ENCODE measurements at regions not wholly inside any gene's neighbourhood (a gene's known extent, or its start where the extent isn't known, plus 50 kb on each side); places are given as distances from the start of the nearest gene placed in this dataset.

- ATAC-seq (no peak), DNase-seq (no peak)
- Mint-ChIP-seq H3K27ac (peak overlapping the region; percentile 59), H3K4me3 (no peak overlapping the region), H3K27me3 (no peaks in the 10 kb centered on the region), H3K36me3 (ENCODE audit: low read depth) (no peaks in the 10 kb centered on the region), H3K4me1 (peaks cover 53% of the 10 kb centered on the region), H3K9me3 (ENCODE audit: low read depth) (no peaks in the 10 kb centered on the region)
- ChIA-PET POLR2A (no interaction called here), CTCF (no interaction called here)
- intact Hi-C loops (cut with DNase I, micrococcal nuclease), result no loop called here
Observed at GRCh38 chr6:33903579-33903978, 99.8 kb upstream of the MLN start.

DNA sequence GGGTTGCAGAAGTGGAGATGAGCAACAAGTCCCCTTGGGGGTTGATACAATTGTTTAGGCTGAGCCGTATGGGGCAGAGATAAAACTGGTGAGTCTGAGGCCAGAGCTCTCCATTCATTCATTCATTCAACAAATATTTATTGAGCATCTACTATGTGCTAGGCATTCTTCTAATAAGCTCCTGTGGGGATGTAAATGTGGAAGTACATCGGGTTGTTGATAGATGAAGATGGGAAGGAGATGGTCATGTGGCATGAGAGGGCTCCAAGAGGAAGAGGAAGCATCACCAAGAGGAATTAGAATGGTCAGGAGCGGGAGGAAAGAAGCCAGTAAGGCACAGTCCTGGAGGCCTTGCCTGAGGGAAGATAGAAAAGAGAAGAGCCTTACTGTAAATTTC is 98.7 kb upstream of the MLN start:
- intact Hi-C loops (cut with DNase I, micrococcal nuclease), result no loop called here
- Mint-ChIP-seq H3K4me3 (no peak overlapping the region), H3K27me3 (no peaks in the 10 kb centered on the region), H3K27ac (no peak overlapping the region), H3K36me3 (ENCODE audit: low read depth) (no peaks in the 10 kb centered on the region), H3K4me1 (peaks cover 54% of the 10 kb centered on the region), H3K9me3 (ENCODE audit: low read depth) (no peaks in the 10 kb centered on the region)
- DNase-seq, result no peak
- ChIA-PET CTCF (no interaction called here), POLR2A (no interaction called here)
- ATAC-seq, result no peak

- POLR2A ChIA-PET, result no interaction called here
- ATAC-seq, result no peak
- Mint-ChIP-seq H3K27ac (no peak overlapping the region), H3K36me3 (ENCODE audit: low read depth) (no peaks in the 10 kb centered on the region), H3K4me1 (peaks cover 54% of the 10 kb centered on the region), H3K27me3 (no peaks in the 10 kb centered on the region), H3K4me3 (no peak overlapping the region), H3K9me3 (ENCODE audit: low read depth) (no peaks in the 10 kb centered on the region)
- CTCF ChIA-PET, result no interaction called here
- no peak for DNase-seq
- intact Hi-C loops (cut with DNase I, micrococcal nuclease), result no loop called here
Observed at GRCh38 chr6:33901822-33902456, 98.1 kb upstream of the MLN start.

DNA sequence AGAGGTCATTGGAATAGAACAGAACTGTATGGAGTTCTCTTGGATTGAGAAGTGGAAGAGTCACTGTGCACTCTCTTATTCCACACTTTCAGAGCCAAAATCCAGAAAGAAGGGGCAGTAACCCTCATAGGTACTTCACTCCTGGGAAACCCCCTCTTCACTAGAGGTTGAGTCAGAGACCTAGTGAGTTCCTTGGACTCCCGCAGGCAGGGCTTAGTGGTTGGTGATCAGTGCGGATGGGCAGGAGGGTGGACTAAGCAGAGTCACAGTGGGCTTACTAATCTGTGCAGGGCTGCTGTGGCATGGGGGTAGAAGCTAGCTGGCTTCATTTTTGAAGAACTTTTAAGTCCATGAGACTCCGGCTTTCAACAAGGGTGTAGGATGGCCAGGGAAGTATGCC is 95.0 kb upstream of the MLN start:
- ATAC-seq, result no peak

GRCh38 chr6:33897189-33897780 is 93.5 kb upstream of the MLN start:
- ChIA-PET POLR2A (no interaction called here), CTCF (interaction anchor here (0.7 kb wide), 1 partner anchor 1152 kb away, joined by 4 read pairs; no protein-coding TSS in a partner anchor)
- H3K9me3 Mint-ChIP-seq (ENCODE audit: low read depth), result no peaks in the 10 kb centered on the region
- no peaks in the 10 kb centered on the region for H3K27me3 Mint-ChIP-seq
- ATAC-seq (no peak), DNase-seq (no peak)
- H3K36me3 Mint-ChIP-seq (ENCODE audit: low read depth), result no peaks in the 10 kb centered on the region
- intact Hi-C loops (cut with DNase I, micrococcal nuclease), result no loop called here
- H3K4me3 Mint-ChIP-seq, result no peak overlapping the region
- H3K4me1 Mint-ChIP-seq, result peaks cover 30% of the 10 kb centered on the region
- no peak overlapping the region for H3K27ac Mint-ChIP-seq

More for the DNA sequence above, 95.0 kb upstream of the MLN start:
- no peaks in the 10 kb centered on the region for H3K9me3 Mint-ChIP-seq (ENCODE audit: low read depth)
- no peak overlapping the region for H3K27ac Mint-ChIP-seq
- POLR2A ChIA-PET, result no interaction called here
- H3K36me3 Mint-ChIP-seq (ENCODE audit: low read depth), result no peaks in the 10 kb centered on the region
- H3K27me3 Mint-ChIP-seq, result no peaks in the 10 kb centered on the region
- intact Hi-C loops (cut with DNase I, micrococcal nuclease), result no loop called here
- DNase-seq, result no peak
- CTCF ChIA-PET, result no interaction called here
- peaks cover 42% of the 10 kb centered on the region for H3K4me1 Mint-ChIP-seq
- no peak overlapping the region for H3K4me3 Mint-ChIP-seq

DNA sequence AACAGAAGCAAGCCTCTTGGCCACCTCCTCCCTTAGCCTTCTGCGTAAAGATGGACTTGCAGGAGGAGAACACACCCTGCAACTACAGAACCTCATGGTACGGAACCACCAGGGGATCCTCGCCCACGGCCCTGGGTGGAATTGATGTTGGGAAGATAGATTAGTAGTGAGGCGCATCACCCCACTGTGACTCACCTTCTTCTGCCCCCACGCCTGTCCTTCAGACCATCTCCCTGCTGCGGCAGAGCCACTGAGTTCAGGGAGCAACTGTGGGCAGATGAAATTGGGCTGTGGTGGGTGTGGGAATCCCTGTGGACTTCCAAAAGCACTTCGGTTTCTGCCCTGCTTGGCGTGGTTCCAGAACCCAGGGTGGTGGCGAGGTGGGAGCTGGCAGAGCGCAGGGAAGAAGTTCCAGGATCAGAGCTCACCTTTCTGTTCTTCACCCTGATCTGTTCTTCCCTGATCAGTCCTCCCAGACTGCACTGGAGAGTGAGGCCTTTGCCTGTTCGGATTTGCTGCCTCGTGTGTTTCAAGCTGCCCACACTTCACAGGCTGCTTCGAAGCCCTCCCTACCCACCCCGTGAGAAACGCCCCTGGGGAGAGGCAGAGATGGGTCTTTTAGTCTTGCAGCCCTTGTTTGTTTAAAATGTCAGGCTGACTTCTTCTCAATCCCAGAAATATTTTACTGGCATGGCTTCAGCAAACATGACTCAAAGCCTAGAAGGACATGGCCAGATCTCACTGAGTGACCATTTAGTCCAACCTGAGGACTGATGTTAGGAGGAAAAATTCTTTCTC is 92.8 kb upstream of the MLN start:
- intact Hi-C loops (cut with DNase I, micrococcal nuclease), result no loop called here
- Mint-ChIP-seq H3K27me3 (no peaks in the 10 kb centered on the region), H3K4me3 (no peak overlapping the region), H3K9me3 (ENCODE audit: low read depth) (no peaks in the 10 kb centered on the region), H3K4me1 (peaks cover 30% of the 10 kb centered on the region), H3K27ac (no peak overlapping the region), H3K36me3 (ENCODE audit: low read depth) (no peaks in the 10 kb centered on the region)
- POLR2A ChIA-PET, result no interaction called here
- DNase-seq (peak; percentile 25), ATAC-seq (peak; percentile 46)
- CTCF ChIA-PET, result interaction anchor here (0.7 kb wide), 2 partner anchors 16 to 1152 kb away, joined by 3 to 4 read pairs; no protein-coding TSS in a partner anchor

DNA sequence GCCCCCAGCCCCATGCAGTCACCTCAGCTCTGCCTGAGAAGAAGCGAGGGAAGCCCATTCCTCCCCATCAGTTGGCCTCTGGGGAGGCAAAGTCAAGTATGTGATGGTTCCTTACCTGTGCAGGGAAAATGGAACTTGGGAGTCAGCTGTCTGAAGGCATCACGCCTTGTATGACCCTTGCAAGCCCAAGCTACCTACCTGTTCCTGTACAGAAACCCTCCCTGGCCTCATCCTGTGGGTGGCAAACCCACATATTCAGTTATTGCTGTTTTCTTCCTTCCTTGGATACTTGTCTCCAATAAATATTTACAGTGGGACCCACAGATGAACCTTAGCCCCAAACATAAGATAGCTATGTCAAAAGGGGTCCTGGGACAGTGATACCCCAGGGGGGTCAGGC is 92.2 kb upstream of the MLN start:
- H3K27me3 Mint-ChIP-seq, result no peaks in the 10 kb centered on the region
- POLR2A ChIA-PET, result no interaction called here
- no peak overlapping the region for H3K27ac Mint-ChIP-seq
- DNase-seq, result no peak
- peak; percentile 39 for ATAC-seq
- intact Hi-C loops (cut with DNase I, micrococcal nuclease), result no loop called here
- CTCF ChIA-PET, result interaction anchor here (0.7 kb wide), 3 partner anchors 16 to 529 kb away, joined by 3 read pairs; no protein-coding TSS in a partner anchor
- peaks cover 30% of the 10 kb centered on the region for H3K4me1 Mint-ChIP-seq
- no peaks in the 10 kb centered on the region for H3K9me3 Mint-ChIP-seq (ENCODE audit: low read depth)
- H3K4me3 Mint-ChIP-seq, result no peak overlapping the region
- no peaks in the 10 kb centered on the region for H3K36me3 Mint-ChIP-seq (ENCODE audit: low read depth)

GRCh38 chr6:33895296-33895695 is 91.5 kb upstream of the MLN start:
- Mint-ChIP-seq H3K4me1 (peaks cover 30% of the 10 kb centered on the region), H3K9me3 (ENCODE audit: low read depth) (no peaks in the 10 kb centered on the region), H3K36me3 (ENCODE audit: low read depth) (no peaks in the 10 kb centered on the region), H3K27ac (no peak overlapping the region), H3K27me3 (no peaks in the 10 kb centered on the region), H3K4me3 (no peak overlapping the region)
- ATAC-seq (peak; percentile 75), DNase-seq (peak; percentile 24)
- POLR2A ChIA-PET, result no interaction called here
- CTCF ChIA-PET, result interaction anchor here (0.7 to 1.2 kb wide), 4 partner anchors 9 to 528 kb away, joined by 3 to 5 read pairs (median 3); no protein-coding TSS in a partner anchor
- intact Hi-C loops (cut with DNase I, micrococcal nuclease), result no loop called here

- ATAC-seq, result no peak
- CTCF ChIA-PET, result interaction anchor here (1.0 to 1.2 kb wide), 2 partner anchors 10 to 32 kb away, joined by 3 to 5 read pairs; no protein-coding TSS in a partner anchor
- Mint-ChIP-seq H3K4me1 (peaks cover 30% of the 10 kb centered on the region), H3K27ac (no peak overlapping the region), H3K9me3 (ENCODE audit: low read depth) (no peaks in the 10 kb centered on the region), H3K36me3 (ENCODE audit: low read depth) (no peaks in the 10 kb centered on the region), H3K4me3 (no peak overlapping the region), H3K27me3 (no peaks in the 10 kb centered on the region)
- no peak for DNase-seq
- intact Hi-C loops (cut with DNase I, micrococcal nuclease), result no loop called here
- POLR2A ChIA-PET, result no interaction called here
Observed at GRCh38 chr6:33894438-33894837, 90.6 kb upstream of the MLN start.

DNA sequence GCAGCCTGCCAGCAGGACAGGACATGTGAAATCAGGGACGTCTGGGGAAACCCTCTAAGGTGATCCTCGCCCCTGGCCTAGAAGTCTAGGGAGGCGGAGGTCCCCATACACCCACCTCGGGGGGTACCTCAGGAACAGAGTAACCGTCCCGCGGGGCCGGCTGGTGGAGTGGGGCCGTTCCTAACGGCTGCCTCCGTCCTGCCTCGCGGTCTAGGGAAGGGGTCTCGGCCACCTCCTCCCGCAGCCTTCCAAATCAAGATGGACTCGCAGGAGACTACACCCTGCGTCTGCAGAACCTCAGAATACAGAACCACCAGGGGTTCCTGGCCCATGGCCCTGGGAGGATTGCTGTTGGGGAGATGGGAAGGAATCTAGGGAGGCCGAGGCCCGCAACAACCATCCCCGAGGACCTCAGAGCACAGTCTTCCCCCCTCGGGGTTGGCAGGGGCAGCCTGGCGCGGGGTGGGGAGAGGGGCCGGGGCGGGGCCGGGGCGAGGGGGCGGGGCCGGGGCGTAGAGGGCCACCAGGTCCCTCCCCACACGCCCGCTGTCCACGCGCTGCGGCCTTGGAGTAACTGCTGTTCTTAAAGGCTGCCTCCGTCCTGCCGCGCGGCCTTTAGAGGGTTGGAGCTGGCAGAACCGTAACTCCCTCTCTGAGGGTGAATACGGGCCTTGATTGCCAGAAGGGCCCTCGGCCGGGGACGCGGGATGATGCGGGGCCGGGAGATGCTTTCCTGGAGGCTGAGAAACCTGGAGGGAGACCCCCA is 89.0 kb upstream of the MLN start:
- no peak overlapping the region for H3K27ac Mint-ChIP-seq
- ATAC-seq (no peak), DNase-seq (no peak)
- no peaks in the 10 kb centered on the region for H3K9me3 Mint-ChIP-seq (ENCODE audit: low read depth)
- ChIA-PET POLR2A (no interaction called here), CTCF (interaction anchor here (1.0 kb wide), 1 partner anchor 53 kb away, joined by 3 read pairs; no protein-coding TSS in a partner anchor)
- peaks cover 27% of the 10 kb centered on the region for H3K4me1 Mint-ChIP-seq
- H3K4me3 Mint-ChIP-seq, result no peak overlapping the region
- no peaks in the 10 kb centered on the region for H3K27me3 Mint-ChIP-seq
- H3K36me3 Mint-ChIP-seq (ENCODE audit: low read depth), result no peaks in the 10 kb centered on the region
- intact Hi-C loops (cut with DNase I, micrococcal nuclease), result no loop called here

GRCh38 chr6:33888664-33889200 is 84.9 kb upstream of the MLN start:
- ChIA-PET POLR2A (no interaction called here), CTCF (interaction anchor here (0.7 kb wide), 1 partner anchor 1003 kb away, joined by 3 read pairs; no protein-coding TSS in a partner anchor)
- Mint-ChIP-seq H3K27ac (no peak overlapping the region), H3K4me1 (peaks cover 11% of the 10 kb centered on the region), H3K9me3 (ENCODE audit: low read depth) (no peaks in the 10 kb centered on the region), H3K27me3 (no peaks in the 10 kb centered on the region), H3K4me3 (no peak overlapping the region), H3K36me3 (ENCODE audit: low read depth) (no peaks in the 10 kb centered on the region)
- intact Hi-C loops (cut with DNase I, micrococcal nuclease), result no loop called here
- ATAC-seq, result no peak
- DNase-seq, result no peak
